RWPE2 (cell line): ENCODE measurements at regions not wholly inside any gene's neighbourhood (a gene's known extent, or its start where the extent isn't known, plus 50 kb on each side); places are given as distances from the start of the nearest gene placed in this dataset.

Experiments used
- ATAC-seq: fragments of 200-7000 bp; cut with Tn5 transposase; 3 replicates; pipeline ENCODE4 v1.9.1; 2021; ENCODE audit warnings: low read depth
- DNase-seq: peaks from one replicate; pipeline ENCODE4 v3.0.0-alpha.2; 2020; ENCODE audit warnings: low spot score
- H3K27ac ChIP-seq: fragments of 450-650 bp; 2 replicates; pipeline ENCODE4 v1.5.1; 2017; ENCODE audit warnings: mild to moderate bottlenecking; ENCODE audit not compliant: poor library complexity, severe bottlenecking
- H3K27me3 ChIP-seq: fragments of 250-450 bp; sonication (Bioruptor Pico); 2 replicates; pipeline ENCODE4 v1.5.1; 2021; ENCODE audit warnings: mild to moderate bottlenecking, moderate library complexity; ENCODE audit not compliant: insufficient read depth, poor library complexity, severe bottlenecking
- H3K36me3 ChIP-seq: fragments of 250-450 bp; sonication (Bioruptor Pico); 2 replicates; pipeline ENCODE4 v1.5.1; 2020; ENCODE audit warnings: low read depth, mild to moderate bottlenecking, moderate library complexity
- H3K4me1 ChIP-seq: fragments of 250-450 bp; sonication (Bioruptor Pico); 2 replicates; pipeline ENCODE4 v1.5.1; 2021; ENCODE audit warnings: mild to moderate bottlenecking, moderate library complexity; ENCODE audit not compliant: insufficient read depth, poor library complexity, severe bottlenecking
- H3K4me3 ChIP-seq: fragments of 250-450 bp; sonication (Bioruptor Pico); 2 replicates; pipeline ENCODE4 v1.5.1; 2021; ENCODE audit warnings: mild to moderate bottlenecking, moderate library complexity; ENCODE audit not compliant: severe bottlenecking
- H3K9me3 ChIP-seq: fragments of 250-450 bp; sonication (Bioruptor Pico); 2 replicates; pipeline ENCODE4 v1.5.1; 2021; ENCODE audit warnings: mild to moderate bottlenecking, moderate library complexity; ENCODE audit not compliant: severe bottlenecking
- CTCF ChIP-seq: fragments of 450-650 bp; IDR thresholded peaks from one replicate; pipeline ENCODE4 v1.5.1; 2017; ENCODE audit warnings: mild to moderate bottlenecking, moderate library complexity; ENCODE audit not compliant: poor library complexity, severe bottlenecking

- no peaks in the 10 kb centered on the region for H3K27me3 ChIP-seq
- no peaks in the 10 kb centered on the region for H3K4me1 ChIP-seq
- DNase-seq (no peak), ATAC-seq (no peak)
- H3K9me3 ChIP-seq, result no peaks in the 10 kb centered on the region
- TF ChIP-seq CTCF, result no peak
- no peaks in the 10 kb centered on the region for H3K36me3 ChIP-seq
- H3K4me3 ChIP-seq, result no peak overlapping the region
- no peak overlapping the region for H3K27ac ChIP-seq
These were observed 120.9 kb upstream of the COL3A1 start for GRCh38 chr2:188853307-188853706.

- H3K36me3 ChIP-seq, result no peaks in the 10 kb centered on the region
- DNase-seq (no peak), ATAC-seq (no peak)
- no peaks in the 10 kb centered on the region for H3K27me3 ChIP-seq
- H3K27ac ChIP-seq, result no peak overlapping the region
- H3K9me3 ChIP-seq, result no peaks in the 10 kb centered on the region
- no peaks in the 10 kb centered on the region for H3K4me1 ChIP-seq
- no peak overlapping the region for H3K4me3 ChIP-seq
- TF ChIP-seq CTCF, result no peak
These were observed 108.5 kb upstream of the COL3A1 start for GRCh38 chr2:188865681-188866080.

- TF ChIP-seq CTCF, result no peak
- H3K4me1 ChIP-seq, result no peaks in the 10 kb centered on the region
- H3K36me3 ChIP-seq, result no peaks in the 10 kb centered on the region
- H3K27ac ChIP-seq, result no peak overlapping the region
- no peaks in the 10 kb centered on the region for H3K27me3 ChIP-seq
- H3K4me3 ChIP-seq, result no peak overlapping the region
- no peak for DNase-seq
- ATAC-seq, result no peak
- no peaks in the 10 kb centered on the region for H3K9me3 ChIP-seq
These were observed 104.6 kb upstream of the COL3A1 start for GRCh38 chr2:188869550-188869949.

GRCh38 chr2:188870289-188870688, 103.9 kb upstream of the COL3A1 start:
- Histone ChIP-seq H3K4me3 (no peak overlapping the region), H3K9me3 (no peaks in the 10 kb centered on the region), H3K36me3 (no peaks in the 10 kb centered on the region), H3K4me1 (no peaks in the 10 kb centered on the region), H3K27ac (no peak overlapping the region), H3K27me3 (no peaks in the 10 kb centered on the region)
- DNase-seq, result no peak
- peak; percentile 60 for ATAC-seq
- no peak for TF ChIP-seq CTCF

GRCh38 chr2:188875104-188875503, 99.1 kb upstream of the COL3A1 start:
- Histone ChIP-seq H3K4me1 (no peaks in the 10 kb centered on the region), H3K4me3 (no peak overlapping the region), H3K27me3 (no peaks in the 10 kb centered on the region), H3K9me3 (no peaks in the 10 kb centered on the region), H3K36me3 (no peaks in the 10 kb centered on the region), H3K27ac (no peak overlapping the region)
- DNase-seq (no peak), ATAC-seq (no peak)
- no peak for TF ChIP-seq CTCF
